CD1c-positive myeloid dendritic cell (primary cell): ENCODE measurements at regions not wholly inside any gene's neighbourhood (a gene's known extent, or its start where the extent isn't known, plus 50 kb on each side); places are given as distances from the start of the nearest gene placed in this dataset.

Experiments used
- DNase-seq: peaks from one replicate; pipeline ENCODE4 v3.0.0-alpha.2; 2016; ENCODE audit errors: extremely low spot score

- no peak for DNase-seq
Measured at GRCh38 chr10:78318305-78318704, 284.6 kb downstream of the RPS24 start.

GRCh38 chr10:78319371-78319770 lies 285.7 kb downstream of the RPS24 start:
- DNase-seq, result no peak

GRCh38 chr10:78319841-78320240 lies 286.2 kb downstream of the RPS24 start:
- no peak for DNase-seq

GRCh38 chr10:78320506-78320905 lies 286.8 kb downstream of the RPS24 start:
- no peak for DNase-seq

GRCh38 chr10:78321000-78321399 lies 287.3 kb downstream of the RPS24 start:
- DNase-seq, result no peak

- no peak for DNase-seq
Measured at GRCh38 chr10:78321500-78321899, 287.8 kb downstream of the RPS24 start.

GRCh38 chr10:78326372-78326771 lies 292.7 kb downstream of the RPS24 start:
- no peak for DNase-seq

- DNase-seq, result no peak
Measured at GRCh38 chr10:78327778-78328591, 294.3 kb downstream of the RPS24 start.

GRCh38 chr10:78328592-78329404 lies 295.1 kb downstream of the RPS24 start:
- no peak for DNase-seq

- DNase-seq, result no peak
Measured at GRCh38 chr10:78330884-78331283, 297.2 kb downstream of the RPS24 start.

- no peak for DNase-seq
Measured at GRCh38 chr10:78331391-78331922, 297.8 kb downstream of the RPS24 start.

- no peak for DNase-seq
Measured at GRCh38 chr10:78332012-78332411, 298.3 kb downstream of the RPS24 start.

GRCh38 chr10:78332657-78333056 lies 299.0 kb downstream of the RPS24 start:
- DNase-seq, result no peak

GRCh38 chr10:78333362-78334143 lies 299.9 kb downstream of the RPS24 start:
- no peak for DNase-seq

- no peak for DNase-seq
Measured at GRCh38 chr10:78335371-78335690, 301.7 kb downstream of the RPS24 start.

GRCh38 chr10:78335691-78336401 lies 302.2 kb downstream of the RPS24 start:
- no peak for DNase-seq

- DNase-seq, result no peak
Measured at GRCh38 chr10:78336402-78336791, 302.7 kb downstream of the RPS24 start.

GRCh38 chr10:78337016-78337415 lies 303.4 kb downstream of the RPS24 start:
- DNase-seq, result no peak

- no peak for DNase-seq
Measured at GRCh38 chr10:78337646-78338391, 304.2 kb downstream of the RPS24 start.

GRCh38 chr10:78338717-78339116 lies 305.1 kb downstream of the RPS24 start:
- no peak for DNase-seq

- DNase-seq, result no peak
Measured at GRCh38 chr10:78339251-78339650, 305.6 kb downstream of the RPS24 start.
